NCI-H187 (cell line): ENCODE measurements at regions not wholly inside any gene's neighbourhood (a gene's known extent, or its start where the extent isn't known, plus 50 kb on each side); places are given as distances from the start of the nearest gene placed in this dataset.

Source experiments
- DNase-seq, 2 experiments: peaks; one replicate each; lab custom pipeline; 2025; lab: John Stamatoyannopoulos, UW

GRCh38 chr16:55118701-55119260 lies 188.1 kb downstream of the IRX5 start:
- DNase-seq = no peak

GRCh38 chr16:55120408-55120807 lies 189.7 kb downstream of the IRX5 start:
- no peak for DNase-seq

GRCh38 chr16:55120826-55121225 lies 190.2 kb downstream of the IRX5 start:
- DNase-seq = no peak

GRCh38 chr16:55123652-55124051 lies 193.0 kb downstream of the IRX5 start:
- no peak for DNase-seq

GRCh38 chr16:55125818-55126385 lies 195.2 kb downstream of the IRX5 start:
- no peak for DNase-seq

GRCh38 chr16:55126456-55126855 lies 195.8 kb downstream of the IRX5 start:
- DNase-seq = no peak

GRCh38 chr16:55130456-55130855 lies 193.5 kb upstream of the IRX6 start:
- no peak for DNase-seq

- no peak for DNase-seq
Observed at GRCh38 chr16:55130911-55131310, 193.1 kb upstream of the IRX6 start.

- no peak for DNase-seq
Observed at GRCh38 chr16:55133654-55134053, 190.3 kb upstream of the IRX6 start.

- DNase-seq = no peak
Observed at GRCh38 chr16:55136356-55137150, 187.4 kb upstream of the IRX6 start.

GRCh38 chr16:55138298-55138697 lies 185.7 kb upstream of the IRX6 start:
- no peak for DNase-seq

- DNase-seq = no peak
Observed at GRCh38 chr16:55142405-55142804, 181.6 kb upstream of the IRX6 start.

- DNase-seq = no peak
Observed at GRCh38 chr16:55144651-55145050, 179.4 kb upstream of the IRX6 start.

- no peak for DNase-seq
Observed at GRCh38 chr16:55145771-55146603, 178.0 kb upstream of the IRX6 start.

- DNase-seq = no peak
Observed at GRCh38 chr16:55146966-55147365, 177.0 kb upstream of the IRX6 start.

- no peak for DNase-seq
Observed at GRCh38 chr16:55147396-55147795, 176.6 kb upstream of the IRX6 start.

- no peak for DNase-seq
Observed at GRCh38 chr16:55149622-55150021, 174.4 kb upstream of the IRX6 start.

- DNase-seq = no peak
Observed at GRCh38 chr16:55151561-55152305, 172.3 kb upstream of the IRX6 start.

- DNase-seq = no peak
Observed at GRCh38 chr16:55152875-55153390, 171.1 kb upstream of the IRX6 start.

- DNase-seq = no peak
Observed at GRCh38 chr16:55154262-55154661, 169.7 kb upstream of the IRX6 start.

GRCh38 chr16:55154956-55155355 lies 169.0 kb upstream of the IRX6 start:
- no peak for DNase-seq

- no peak for DNase-seq
Observed at GRCh38 chr16:55155815-55156214, 168.2 kb upstream of the IRX6 start.
